H9 (cell line): ENCODE measurements at regions not wholly inside any gene's neighbourhood (a gene's known extent, or its start where the extent isn't known, plus 50 kb on each side); places are given as distances from the start of the nearest gene placed in this dataset.
A peak's percentile ranks its signal among the peaks of the same experiment; 100 is the strongest.

Experiments used
- DNase-seq: peaks from one replicate; pipeline ENCODE4 v3.0.0-alpha.2; 2017
- H2AFZ ChIP-seq: one replicate; pipeline ENCODE4 v1.6.1; 2013; ENCODE audit warnings: mild to moderate bottlenecking, low read length, control low read depth, moderate library complexity
- H2AK5ac ChIP-seq: 2 replicates; pipeline ENCODE4 v1.6.1; 2013; ENCODE audit warnings: low read length, control low read depth, mixed read lengths; ENCODE audit not compliant: insufficient read length
- H2BK120ac ChIP-seq: one replicate; pipeline ENCODE4 v1.6.1; 2013; ENCODE audit warnings: low read depth, mild to moderate bottlenecking, low read length, control low read depth, inconsistent platforms; ENCODE audit not compliant: poor library complexity, severe bottlenecking
- H2BK12ac ChIP-seq: 2 replicates; pipeline ENCODE4 v1.6.1; 2013; ENCODE audit warnings: low read length, control low read depth, mixed read lengths, low read depth; ENCODE audit not compliant: insufficient read length
- H2BK15ac ChIP-seq: 2 replicates; pipeline ENCODE4 v1.6.1; 2013; ENCODE audit warnings: low read depth, low read length, control low read depth
- H2BK20ac ChIP-seq: one replicate; pipeline ENCODE4 v1.6.1; 2013; ENCODE audit warnings: low read depth, mild to moderate bottlenecking, low read length, control low read depth, inconsistent platforms; ENCODE audit not compliant: poor library complexity, severe bottlenecking
- H2BK5ac ChIP-seq: 2 replicates; pipeline ENCODE4 v1.6.1; 2013; ENCODE audit warnings: low read length, control low read depth, mixed read lengths; ENCODE audit not compliant: insufficient read length
- H3K14ac ChIP-seq: 2 replicates; pipeline ENCODE4 v1.6.1; 2013; ENCODE audit warnings: low read length, control low read depth; ENCODE audit not compliant: insufficient read depth
- H3K18ac ChIP-seq: 2 replicates; pipeline ENCODE4 v1.6.1; 2013; ENCODE audit warnings: low read depth, mild to moderate bottlenecking, mixed read lengths, low read length, control low read depth; ENCODE audit not compliant: insufficient read length
- H3K23ac ChIP-seq: 2 replicates; pipeline ENCODE4 v1.6.1; 2013; ENCODE audit warnings: low read length, control low read depth, mixed read lengths, low read depth; ENCODE audit not compliant: insufficient read length
- H3K23me2 ChIP-seq: 2 replicates; pipeline ENCODE4 v1.6.1; 2013; ENCODE audit warnings: low read depth, mild to moderate bottlenecking, mixed read lengths, low read length, control low read depth; ENCODE audit not compliant: insufficient read length, poor library complexity, severe bottlenecking
- H3K27ac ChIP-seq: 2 replicates; pipeline ENCODE4 v1.5.1; 2013; ENCODE audit warnings: low read length, control low read depth, mixed read lengths, low read depth; ENCODE audit not compliant: insufficient read length
- H3K27me3 ChIP-seq: 2 replicates; pipeline ENCODE4 v1.6.1; 2013; ENCODE audit warnings: low read length, control low read depth, inconsistent platforms; ENCODE audit not compliant: insufficient read depth
- H3K4ac ChIP-seq: 2 replicates; pipeline ENCODE4 v1.6.1; 2013; ENCODE audit warnings: low read depth, mild to moderate bottlenecking, control low read depth, inconsistent platforms, low read length, moderate library complexity
- H3K4me1 ChIP-seq: 2 replicates; pipeline ENCODE4 v1.6.1; 2013; ENCODE audit warnings: low read length, control low read depth, inconsistent platforms; ENCODE audit not compliant: insufficient read depth
- H3K4me2 ChIP-seq: 2 replicates; pipeline ENCODE4 v1.6.1; 2013; ENCODE audit warnings: low read length, control low read depth, mixed read lengths; ENCODE audit not compliant: insufficient read length, insufficient read depth
- H3K56ac ChIP-seq: 2 replicates; pipeline ENCODE4 v1.6.1; 2013; ENCODE audit warnings: low read depth, mild to moderate bottlenecking, mixed read lengths, low read length, control low read depth; ENCODE audit not compliant: insufficient read length
- H3K79me1 ChIP-seq: 2 replicates; pipeline ENCODE4 v1.6.1; 2013; ENCODE audit warnings: low read depth, mild to moderate bottlenecking, moderate library complexity, low read length, control low read depth, inconsistent platforms; ENCODE audit not compliant: insufficient read depth, poor library complexity, severe bottlenecking
- H3K79me2 ChIP-seq: 2 replicates; pipeline ENCODE4 v1.6.1; 2013; ENCODE audit warnings: low read length, control low read depth, inconsistent platforms; ENCODE audit not compliant: insufficient read depth
- H3K9ac ChIP-seq: 2 replicates; pipeline ENCODE4 v1.6.1; 2013; ENCODE audit warnings: low read length, control low read depth, mixed read lengths; ENCODE audit not compliant: insufficient read length; ENCODE audit errors: extremely low read depth
- H3K9me3 ChIP-seq: one replicate; pipeline ENCODE4 v1.6.1; 2013; ENCODE audit warnings: low read depth, low read length, inconsistent platforms; ENCODE audit not compliant: control insufficient read depth
- H3T11ph ChIP-seq: one replicate; pipeline ENCODE4 v1.6.1; 2013; ENCODE audit warnings: mild to moderate bottlenecking, low read length, control low read depth, inconsistent platforms
- H4K20me1 ChIP-seq: one replicate; pipeline ENCODE4 v1.6.1; 2013; ENCODE audit not compliant: control insufficient read depth, insufficient read length, insufficient read depth
- H4K5ac ChIP-seq: 2 replicates; pipeline ENCODE4 v1.6.1; 2013; ENCODE audit warnings: low read depth, mild to moderate bottlenecking, mixed read lengths, low read length, control low read depth; ENCODE audit not compliant: insufficient read length
- H4K8ac ChIP-seq: replicated peaks from 2 replicates; pipeline ENCODE4 v1.6.1; 2013; ENCODE audit warnings: low read length, control low read depth, mixed read lengths, low read depth; ENCODE audit not compliant: insufficient read length
- H4K91ac ChIP-seq: 2 replicates; pipeline ENCODE4 v1.6.1; 2013; ENCODE audit warnings: low read depth, mild to moderate bottlenecking, moderate library complexity, mixed read lengths, low read length, control low read depth; ENCODE audit not compliant: insufficient read length
- H3K27ac Mint-ChIP-seq, 3 experiments: 2 replicates in 2 of 3; 3 replicates in 1 of 3; pipeline ENCODE4 v1.8.0; 2020 to 2021; ENCODE audit warnings: mixed read lengths in 3 of 3, mild to moderate bottlenecking in 1 of 3, moderate library complexity in 1 of 3
- H3K27me3 Mint-ChIP-seq: 2 replicates; pipeline ENCODE4 v1.8.0; 2021; ENCODE audit warnings: low read depth, mild to moderate bottlenecking, moderate library complexity, mixed read lengths
- H3K36me3 Mint-ChIP-seq, 3 experiments: 2 replicates in 2 of 3; 3 replicates in 1 of 3; pipeline ENCODE4 v1.8.0; 2020 to 2021; ENCODE audit warnings: low read depth in 3 of 3, mixed read lengths in 3 of 3; ENCODE audit not compliant: insufficient read depth in 1 of 3
- H3K4me1 Mint-ChIP-seq, 2 experiments: 2 replicates each; pipeline ENCODE4 v1.8.0; 2020; ENCODE audit warnings: mixed read lengths in 2 of 2
- H3K4me3 Mint-ChIP-seq, 2 experiments: 2 replicates in 1 of 2; 3 replicates in 1 of 2; pipeline ENCODE4 v1.8.0; 2020 to 2021; ENCODE audit warnings: mild to moderate bottlenecking in 2 of 2, mixed read lengths in 2 of 2, moderate library complexity in 1 of 2
- H3K9me3 Mint-ChIP-seq, 2 experiments: 2 replicates in 1 of 2; 3 replicates in 1 of 2; pipeline ENCODE4 v1.8.0; 2020; ENCODE audit warnings: mild to moderate bottlenecking in 2 of 2, mixed read lengths in 2 of 2, moderate library complexity in 1 of 2
- WGBS: extraction: QIAGEN DNeasy Blood & Tissue Kit; methylation state at CpG from one replicate; pipeline ENCODE4 v1.1.7; 2013; ENCODE audit warnings: missing lambda C conversion rate, low lambda C conversion rate, mixed read lengths; ENCODE audit not compliant: insufficient read length; ENCODE audit errors: extremely low coverage; 5-methylcytosine and 5-hydroxymethylcytosine counted together
- TF ChIP-seq, protein P1 (sequence below): fragments of 200-600 bp; sonication (generic); conservative IDR thresholded peaks from 3 replicates; pipeline ENCODE4 v1.8.0; 2021; ENCODE audit warnings: antibody characterized with exemption, mild to moderate bottlenecking

DNA sequence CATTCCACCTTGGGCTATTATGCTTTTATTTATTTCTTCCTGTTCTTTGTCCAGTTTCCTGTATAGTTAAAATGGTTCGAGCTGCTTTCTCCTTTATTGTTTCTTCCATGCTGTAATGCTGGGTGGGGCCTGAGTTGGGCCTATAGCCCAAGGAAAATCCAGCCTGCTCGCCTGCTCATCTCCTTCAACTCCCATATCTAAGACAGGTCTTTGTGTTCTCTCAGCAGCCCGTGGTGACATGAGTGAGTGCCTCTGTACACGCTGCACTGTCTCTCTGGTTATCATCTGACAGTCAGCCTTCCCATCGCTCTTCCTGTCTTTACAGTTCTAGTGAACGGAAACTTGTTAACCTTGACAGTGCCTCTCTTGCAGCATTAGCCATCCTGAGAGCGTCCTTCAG, 221.9 kb upstream of the SLC10A2 start:
- no peak overlapping the region; the same call in 1 of the 2 replicates for H2BK15ac ChIP-seq
- H3K36me3 Mint-ChIP-seq, result no peaks in the 10 kb centered on the region; a peak in 1 of 7 replicates

More for the DNA sequence above, 221.9 kb upstream of the SLC10A2 start:
- H4K5ac ChIP-seq, result no peak overlapping the region
- no peak for DNase-seq
- H4K8ac ChIP-seq, result no peak overlapping the region
- no peak overlapping the region for H3T11ph ChIP-seq
- H3K4me1 ChIP-seq, result no peaks in the 10 kb centered on the region
- Mint-ChIP-seq H3K27ac (peak overlapping the region in 1 of 3 experiments; percentile 24; a peak in 1 of 7 replicates), H3K27me3 (no peaks in the 10 kb centered on the region), H3K9me3 (no peaks in the 10 kb centered on the region), H3K4me1 (peaks cover 11 to 21% of the 10 kb centered on the region in 2 experiments), H3K4me3 (no peak overlapping the region)
- H3K18ac ChIP-seq, result no peak overlapping the region
- no peaks in the 10 kb centered on the region for H3K79me1 ChIP-seq
- H3K23me2 ChIP-seq, result no peaks in the 10 kb centered on the region
- TF ChIP-seq, protein P1, sequence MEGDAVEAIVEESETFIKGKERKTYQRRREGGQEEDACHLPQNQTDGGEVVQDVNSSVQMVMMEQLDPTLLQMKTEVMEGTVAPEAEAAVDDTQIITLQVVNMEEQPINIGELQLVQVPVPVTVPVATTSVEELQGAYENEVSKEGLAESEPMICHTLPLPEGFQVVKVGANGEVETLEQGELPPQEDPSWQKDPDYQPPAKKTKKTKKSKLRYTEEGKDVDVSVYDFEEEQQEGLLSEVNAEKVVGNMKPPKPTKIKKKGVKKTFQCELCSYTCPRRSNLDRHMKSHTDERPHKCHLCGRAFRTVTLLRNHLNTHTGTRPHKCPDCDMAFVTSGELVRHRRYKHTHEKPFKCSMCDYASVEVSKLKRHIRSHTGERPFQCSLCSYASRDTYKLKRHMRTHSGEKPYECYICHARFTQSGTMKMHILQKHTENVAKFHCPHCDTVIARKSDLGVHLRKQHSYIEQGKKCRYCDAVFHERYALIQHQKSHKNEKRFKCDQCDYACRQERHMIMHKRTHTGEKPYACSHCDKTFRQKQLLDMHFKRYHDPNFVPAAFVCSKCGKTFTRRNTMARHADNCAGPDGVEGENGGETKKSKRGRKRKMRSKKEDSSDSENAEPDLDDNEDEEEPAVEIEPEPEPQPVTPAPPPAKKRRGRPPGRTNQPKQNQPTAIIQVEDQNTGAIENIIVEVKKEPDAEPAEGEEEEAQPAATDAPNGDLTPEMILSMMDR, result no peak
- H3K27me3 ChIP-seq, result no peaks in the 10 kb centered on the region
- H3K27ac ChIP-seq, result no peak overlapping the region
- no peak overlapping the region for H2BK120ac ChIP-seq
- no peak overlapping the region for H3K14ac ChIP-seq
- no peaks in the 10 kb centered on the region for H3K79me2 ChIP-seq
- no peaks in the 10 kb centered on the region for H4K20me1 ChIP-seq
- no peak overlapping the region for H2BK12ac ChIP-seq
- WGBS, result no CpG with 5 or more reads among the region's 7 CpGs
- H2BK20ac ChIP-seq, result no peak overlapping the region
- H3K9me3 ChIP-seq, result no peaks in the 10 kb centered on the region
- H2AFZ ChIP-seq, result no peak overlapping the region
- H3K4me2 ChIP-seq, result no peak overlapping the region
- H3K9ac ChIP-seq, result no peak overlapping the region
- no peak overlapping the region for H3K56ac ChIP-seq
- H2BK5ac ChIP-seq, result no peak overlapping the region
- no peak overlapping the region for H3K4ac ChIP-seq
- H3K23ac ChIP-seq, result no peak overlapping the region
- H2AK5ac ChIP-seq, result no peak overlapping the region
- H4K91ac ChIP-seq, result no peak overlapping the region
